GM23338 (cell line): ENCODE measurements at regions not wholly inside any gene's neighbourhood (a gene's known extent, or its start where the extent isn't known, plus 50 kb on each side); places are given as distances from the start of the nearest gene placed in this dataset.

Experiments used
- ATAC-seq: fragments of 200-7000 bp; cut with Tn5 transposase; 3 replicates; pipeline ENCODE4 v1.9.1; 2020
- DNase-seq: peaks from one replicate; pipeline ENCODE4 v3.0.0-alpha.2; 2015; ENCODE audit warnings: low spot score
- H2AFZ ChIP-seq: fragments of 200-600 bp; sonication (generic); 2 replicates; pipeline ENCODE4 v1.8.0; 2016; ENCODE audit warnings: antibody characterized with exemption, mild to moderate bottlenecking, moderate library complexity
- H3F3A ChIP-seq: fragments of 200-600 bp; sonication (generic); replicated peaks from 2 replicates; pipeline ENCODE4 v1.8.0; 2017; ENCODE audit warnings: antibody characterized with exemption, mixed run types, low read depth
- H3K27ac ChIP-seq: fragments of 200-600 bp; sonication (generic); 2 replicates; pipeline ENCODE4 v1.6.1; 2016; ENCODE audit warnings: low read depth
- H3K27me3 ChIP-seq: fragments of 200-600 bp; sonication (generic); 2 replicates; pipeline ENCODE4 v1.8.0; 2016; ENCODE audit warnings: mild to moderate bottlenecking, mixed run types, moderate library complexity; ENCODE audit not compliant: insufficient read depth
- H3K36me3 ChIP-seq: fragments of 200-600 bp; sonication (generic); 2 replicates; pipeline ENCODE4 v1.8.0; 2016; ENCODE audit warnings: mild to moderate bottlenecking; ENCODE audit not compliant: insufficient read depth
- H3K4me1 ChIP-seq: fragments of 200-600 bp; sonication (generic); 2 replicates; pipeline ENCODE4 v1.8.0; 2016; ENCODE audit warnings: mild to moderate bottlenecking, moderate library complexity; ENCODE audit not compliant: insufficient read depth
- H3K4me2 ChIP-seq: fragments of 200-600 bp; sonication (generic); 2 replicates; pipeline ENCODE4 v1.7.1; 2017; ENCODE audit warnings: mixed run types
- H3K4me3 ChIP-seq: fragments of 200-600 bp; sonication (generic); 2 replicates; pipeline ENCODE4 v1.6.1; 2016; ENCODE audit warnings: mixed run types
- H3K79me2 ChIP-seq: fragments of 200-600 bp; sonication (generic); replicated peaks from 2 replicates; pipeline ENCODE4 v1.8.0; 2017; ENCODE audit warnings: mild to moderate bottlenecking; ENCODE audit not compliant: insufficient read depth
- H3K9me2 ChIP-seq: fragments of 200-600 bp; sonication (generic); 2 replicates; pipeline ENCODE4 v1.8.0; 2017; ENCODE audit not compliant: insufficient read depth
- H4K20me1 ChIP-seq: fragments of 200-600 bp; sonication (generic); replicated peaks from 2 replicates; pipeline ENCODE4 v1.8.0; 2017; ENCODE audit warnings: mild to moderate bottlenecking; ENCODE audit not compliant: insufficient read depth
- H3K27ac Mint-ChIP-seq: 2 replicates; pipeline ENCODE4 v1.8.0; 2020; ENCODE audit warnings: inconsistent platforms, mild to moderate bottlenecking, moderate library complexity, mixed read lengths
- H3K27me3 Mint-ChIP-seq: 3 replicates; pipeline ENCODE4 v1.8.0; 2022; ENCODE audit warnings: low read depth, mild to moderate bottlenecking, moderate library complexity, mixed read lengths, inconsistent platforms; ENCODE audit not compliant: insufficient read depth, poor library complexity
- H3K36me3 Mint-ChIP-seq: 3 replicates; pipeline ENCODE4 v1.8.0; 2021; ENCODE audit warnings: low read depth, mild to moderate bottlenecking, inconsistent platforms, moderate library complexity, mixed read lengths
- H3K4me1 Mint-ChIP-seq: 3 replicates; pipeline ENCODE4 v1.8.0; 2020; ENCODE audit warnings: mild to moderate bottlenecking, inconsistent platforms, mixed read lengths
- H3K4me3 Mint-ChIP-seq: 3 replicates; pipeline ENCODE4 v1.8.0; 2021; ENCODE audit warnings: moderate library complexity, mild to moderate bottlenecking, inconsistent platforms, mixed read lengths
- H3K9me3 Mint-ChIP-seq: 3 replicates; pipeline ENCODE4 v1.8.0; 2020; ENCODE audit warnings: moderate library complexity, mild to moderate bottlenecking, inconsistent platforms, mixed read lengths
- CREB1 ChIP-seq: fragments of 250-450 bp; sonication (Bioruptor Pico); IDR thresholded peaks from 2 replicates; pipeline ENCODE4 v1.5.0; 2020; ENCODE audit warnings: low read depth, mild to moderate bottlenecking, moderate library complexity
- CTCF ChIP-seq, 2 experiments: fragments of 200-600 bp in 1 of 2; sonication (generic) in 1 of 2; conservative IDR thresholded peaks; 2 replicates each; pipeline versions ENCODE4 v1.5.1 to v1.6.1; 2016 to 2017; ENCODE audit warnings: antibody characterized with exemption in 2 of 2, low read depth in 2 of 2, mild to moderate bottlenecking in 2 of 2, moderate library complexity in 1 of 2
- EZH2 ChIP-seq: fragments of 200-600 bp; sonication (generic); IDR thresholded peaks from one replicate; pipeline ENCODE4 v1.8.0; 2017; ENCODE audit warnings: antibody characterized with exemption, mild to moderate bottlenecking, low read depth; ENCODE audit not compliant: unreplicated experiment
- EZH2phosphoT487 ChIP-seq: fragments of 200-600 bp; sonication (generic); IDR thresholded peaks from one replicate; pipeline ENCODE4 v1.8.1; 2018; ENCODE audit warnings: antibody characterized with exemption; ENCODE audit not compliant: unreplicated experiment
- JUNB ChIP-seq: IDR thresholded peaks from one replicate; pipeline ENCODE4 v1.6.1; 2016; ENCODE audit warnings: antibody characterized with exemption; ENCODE audit not compliant: unreplicated experiment
- NANOG ChIP-seq: IDR thresholded peaks from 2 replicates; pipeline ENCODE4 v1.6.1; 2016; ENCODE audit warnings: antibody characterized with exemption, borderline replicate concordance
- POLR2AphosphoS5 ChIP-seq: IDR thresholded peaks from 2 replicates; pipeline ENCODE4 v1.6.1; 2016; ENCODE audit warnings: antibody characterized with exemption, low read depth
- REST ChIP-seq: IDR thresholded peaks from one replicate; pipeline ENCODE4 v1.6.1; 2018; ENCODE audit warnings: antibody characterized with exemption; ENCODE audit not compliant: unreplicated experiment
- STAT1 ChIP-seq: IDR thresholded peaks from one replicate; pipeline ENCODE4 v1.6.1; 2016; ENCODE audit warnings: antibody characterized with exemption; ENCODE audit not compliant: unreplicated experiment
- ZNF114 ChIP-seq: fragments of 250-450 bp; sonication (Bioruptor Pico); IDR thresholded peaks from 2 replicates; pipeline ENCODE4 v1.5.0; 2020; ENCODE audit warnings: mild to moderate bottlenecking, moderate library complexity
- ZNF331 ChIP-seq: fragments of 250-450 bp; sonication (Bioruptor Pico); IDR thresholded peaks from 2 replicates; pipeline ENCODE4 v1.5.0; 2020; ENCODE audit warnings: low read depth, mild to moderate bottlenecking, moderate library complexity
- ZNF462 ChIP-seq: fragments of 250-450 bp; sonication (Bioruptor Pico); IDR thresholded peaks from 2 replicates; pipeline ENCODE4 v1.5.0; 2020; ENCODE audit warnings: mild to moderate bottlenecking, moderate library complexity
- TF ChIP-seq, protein P1 (sequence below): IDR thresholded peaks from 2 replicates; pipeline ENCODE4 v1.6.1; 2016; ENCODE audit warnings: antibody characterized with exemption

DNA sequence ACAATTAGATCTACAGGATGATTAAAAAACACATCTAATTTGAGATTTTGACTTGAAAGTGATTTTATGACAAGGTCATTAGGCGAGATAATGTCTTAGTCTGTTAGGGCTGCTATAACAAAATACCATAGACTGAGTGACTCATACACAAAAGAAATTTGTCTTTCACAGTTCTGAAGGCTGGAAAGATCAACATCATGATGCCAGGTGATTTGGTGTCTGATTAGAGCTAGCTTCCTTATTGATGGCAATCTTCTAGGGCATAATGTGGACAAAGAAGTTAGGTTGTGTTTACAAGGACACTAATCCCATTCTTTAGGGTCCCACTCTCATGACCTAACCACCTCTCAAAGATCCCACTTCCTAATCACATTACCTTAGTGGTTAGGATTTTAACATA is 256.7 kb downstream of the TUSC1 start:
- no peaks in the 10 kb centered on the region for H3K27me3 Mint-ChIP-seq
- H3K4me3 ChIP-seq = no peak overlapping the region

More for the DNA sequence above, 256.7 kb downstream of the TUSC1 start:
- ATAC-seq = no peak
- Histone ChIP-seq H3K27me3 (no peaks in the 10 kb centered on the region), H3K9me2 (no peaks in the 10 kb centered on the region; the same call in 1 of the 2 replicates), H3K27ac (no peak overlapping the region), H3K4me2 (no peak overlapping the region), H3K36me3 (no peaks in the 10 kb centered on the region), H2AFZ (no peak overlapping the region), H4K20me1 (no peaks in the 10 kb centered on the region), H3K4me1 (no peaks in the 10 kb centered on the region; the same call in 1 of the 2 replicates), H3F3A (no peaks in the 10 kb centered on the region), H3K79me2 (no peaks in the 10 kb centered on the region)
- Mint-ChIP-seq H3K4me3 (no peak overlapping the region), H3K36me3 (peaks cover 8% of the 10 kb centered on the region), H3K9me3 (peaks cover 12% of the 10 kb centered on the region), H3K4me1 (no peaks in the 10 kb centered on the region), H3K27ac (no peak overlapping the region)
- TF ChIP-seq EZH2phosphoT487 (no peak), NANOG (no peak), CTCF (conservative IDR thresholded peaks at IDR 0.05; ENCODE audit: low read depth in 2 of 2) (no peak), ZNF462 (CRISPR knock-in tag) (no peak), EZH2 (no peak), STAT1 (no peak), POLR2AphosphoS5 (no peak), REST (no peak), JUNB (no peak), ZNF331 (CRISPR knock-in tag) (no peak), ZNF114 (CRISPR knock-in tag) (no peak), CREB1 (CRISPR knock-in tag) (no peak)
- TF ChIP-seq, protein P1, sequence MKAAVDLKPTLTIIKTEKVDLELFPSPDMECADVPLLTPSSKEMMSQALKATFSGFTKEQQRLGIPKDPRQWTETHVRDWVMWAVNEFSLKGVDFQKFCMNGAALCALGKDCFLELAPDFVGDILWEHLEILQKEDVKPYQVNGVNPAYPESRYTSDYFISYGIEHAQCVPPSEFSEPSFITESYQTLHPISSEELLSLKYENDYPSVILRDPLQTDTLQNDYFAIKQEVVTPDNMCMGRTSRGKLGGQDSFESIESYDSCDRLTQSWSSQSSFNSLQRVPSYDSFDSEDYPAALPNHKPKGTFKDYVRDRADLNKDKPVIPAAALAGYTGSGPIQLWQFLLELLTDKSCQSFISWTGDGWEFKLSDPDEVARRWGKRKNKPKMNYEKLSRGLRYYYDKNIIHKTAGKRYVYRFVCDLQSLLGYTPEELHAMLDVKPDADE = no peak
- DNase-seq = no peak
